NK-92 treated with Interleukin-12 subunit alpha and Interleukin-12 subunit beta, amount 100 ng/mL, for 24 hours (cell line): ENCODE measurements at regions not wholly inside any gene's neighbourhood (a gene's known extent, or its start where the extent isn't known, plus 50 kb on each side); places are given as distances from the start of the nearest gene placed in this dataset.

Source experiments
- DNase-seq: peaks from one replicate; lab custom pipeline; 2025; lab: John Stamatoyannopoulos, UW

GRCh38 chr5:50964746-50965653, 298.6 kb downstream of the PARP8 start:
- no peak for DNase-seq

- no peak for DNase-seq
Measured at GRCh38 chr5:50965654-50966375, 299.4 kb downstream of the PARP8 start.

DNA sequence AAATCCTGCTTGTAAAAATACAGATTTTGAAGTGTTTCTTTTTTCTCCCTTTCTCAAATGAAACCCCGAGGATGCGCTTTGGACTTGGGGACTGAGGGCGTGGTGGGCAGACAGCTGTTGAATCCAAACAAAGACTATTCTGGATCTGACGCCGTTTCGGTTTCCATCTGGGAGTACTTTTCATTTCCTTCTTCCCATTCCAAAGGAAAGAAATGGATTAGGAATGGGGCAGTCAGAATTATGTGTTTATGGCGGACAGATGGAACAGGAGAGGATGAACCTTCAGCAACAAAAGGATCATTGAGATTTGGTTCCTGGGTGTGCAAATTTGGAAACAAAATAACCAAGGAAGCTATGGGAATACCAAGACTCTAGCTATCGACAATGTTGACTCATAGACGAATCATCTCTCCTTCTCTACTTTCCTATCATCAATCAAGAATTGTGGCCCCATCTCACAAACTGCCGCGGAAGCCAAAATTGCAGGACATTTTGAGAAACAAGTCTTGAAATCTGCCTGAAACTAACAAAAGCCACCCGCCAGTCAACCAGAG, 300.6 kb downstream of the PARP8 start:
- no peak for DNase-seq

DNA sequence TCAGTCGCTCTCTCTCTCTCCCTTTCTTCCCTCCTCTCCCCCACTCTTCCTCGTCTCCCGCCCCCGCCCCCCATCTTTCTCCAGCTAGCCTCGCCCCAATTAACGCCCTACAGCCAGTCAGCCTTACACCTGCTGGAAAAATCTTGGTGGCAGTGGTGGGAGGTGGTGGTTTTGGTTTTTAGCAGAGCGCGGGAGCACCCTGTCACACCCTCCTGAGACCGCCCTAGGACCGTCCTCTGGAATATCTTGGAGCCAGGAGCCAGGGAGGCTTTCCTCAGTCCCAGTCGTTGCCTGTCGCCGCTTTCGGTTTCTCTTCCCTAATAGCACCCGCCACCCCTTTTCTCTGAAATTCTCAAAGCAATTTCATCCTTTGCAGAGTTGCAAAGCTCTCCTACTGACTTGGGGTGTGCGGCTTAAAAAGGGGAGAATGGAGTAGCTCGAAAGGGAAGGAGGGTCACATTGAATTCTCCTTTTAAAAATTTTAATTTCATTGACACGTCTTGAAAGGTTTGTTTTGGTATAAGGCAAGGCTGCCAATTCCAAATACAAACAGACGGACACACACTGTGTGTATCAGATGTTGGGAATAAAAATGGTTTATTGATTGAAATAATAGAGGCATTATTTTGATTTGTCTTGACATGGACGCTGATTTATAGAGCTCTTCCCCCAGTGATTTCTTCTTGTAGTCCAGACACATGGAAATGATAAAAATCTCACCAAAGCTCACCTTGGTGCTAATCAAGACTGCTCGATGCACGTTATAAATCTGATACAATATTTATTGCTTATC, 301.3 kb downstream of the PARP8 start:
- no peak for DNase-seq

DNA sequence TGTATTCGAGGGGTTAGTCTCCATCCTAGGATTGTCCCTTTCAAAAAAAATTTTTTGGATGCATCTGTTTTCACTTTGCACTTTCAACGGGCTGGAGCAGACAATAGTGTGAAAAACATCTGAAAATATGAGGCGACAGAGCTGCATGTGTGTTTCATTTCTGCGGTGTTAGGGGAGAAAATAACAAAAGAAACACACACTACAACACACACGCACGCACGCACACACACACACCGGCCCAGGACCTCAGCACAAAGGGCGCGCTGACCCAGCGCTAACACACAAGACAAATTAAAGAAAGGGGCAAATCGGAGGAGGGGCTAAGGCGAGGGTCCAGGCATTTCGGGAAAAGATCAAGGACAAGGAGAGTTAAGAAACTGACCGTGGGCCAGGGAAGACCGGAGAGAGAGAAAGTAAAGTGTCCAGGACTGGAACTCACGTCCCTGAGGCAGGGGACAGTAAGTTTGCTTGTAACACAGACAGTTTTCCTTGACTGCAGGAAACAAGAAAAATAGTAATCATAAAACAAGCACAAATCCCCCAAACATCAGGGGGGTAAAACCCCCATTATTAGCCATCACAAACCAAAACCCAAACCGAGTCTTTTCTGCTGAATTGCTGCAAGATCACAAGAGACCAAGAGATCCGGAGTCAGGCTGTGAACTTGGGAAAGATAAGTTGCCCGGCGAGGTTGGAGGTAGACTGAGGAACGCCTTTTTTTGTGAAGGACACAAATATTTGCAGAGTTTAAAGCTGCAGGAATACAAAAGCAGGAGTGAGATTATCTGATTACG, 302.1 kb downstream of the PARP8 start:
- no peak for DNase-seq

GRCh38 chr5:50969151-50970031, 303.0 kb downstream of the PARP8 start:
- no peak for DNase-seq

- no peak for DNase-seq
Measured at GRCh38 chr5:50975840-50976239, 309.4 kb downstream of the PARP8 start.

- no peak for DNase-seq
Measured at GRCh38 chr5:50978924-50979323, 312.5 kb downstream of the PARP8 start.

GRCh38 chr5:50984640-50985039, 318.2 kb downstream of the PARP8 start:
- no peak for DNase-seq

GRCh38 chr5:50990296-50990924, 324.0 kb downstream of the PARP8 start:
- no peak for DNase-seq

- DNase-seq: no peak
Measured at GRCh38 chr5:50995285-50995942, 329.0 kb downstream of the PARP8 start.

DNA sequence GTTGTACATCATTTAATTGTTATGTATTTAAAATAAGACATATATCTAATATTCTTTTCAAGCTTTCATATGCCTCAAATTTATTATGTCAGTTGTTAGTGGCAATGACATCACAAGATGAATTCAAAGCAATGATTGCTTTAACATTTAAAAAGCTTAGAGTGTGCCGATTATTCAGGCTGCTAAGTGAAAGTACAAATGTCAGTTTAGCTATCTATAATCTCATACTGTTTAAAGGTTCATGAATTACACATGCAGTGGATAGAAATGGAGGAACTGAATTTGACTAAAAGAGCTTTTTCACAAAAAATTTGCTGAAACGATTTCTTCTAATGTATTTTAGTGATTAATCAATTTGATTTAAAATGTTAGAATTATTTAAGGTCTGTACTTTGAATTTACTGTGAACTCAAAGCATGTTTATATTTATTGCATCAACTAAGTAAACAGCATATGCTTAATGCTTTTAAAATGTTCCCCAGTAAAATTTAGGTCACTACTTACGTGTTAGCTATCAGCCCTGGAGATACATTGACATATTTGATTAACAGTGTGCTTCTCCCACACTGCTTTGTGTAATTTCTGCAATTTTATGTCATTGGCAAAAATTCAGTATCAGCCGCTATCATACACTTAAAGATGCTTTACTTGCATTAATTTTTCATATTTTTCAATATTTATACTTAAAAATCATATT, 334.9 kb downstream of the PARP8 start:
- DNase-seq: no peak

DNA sequence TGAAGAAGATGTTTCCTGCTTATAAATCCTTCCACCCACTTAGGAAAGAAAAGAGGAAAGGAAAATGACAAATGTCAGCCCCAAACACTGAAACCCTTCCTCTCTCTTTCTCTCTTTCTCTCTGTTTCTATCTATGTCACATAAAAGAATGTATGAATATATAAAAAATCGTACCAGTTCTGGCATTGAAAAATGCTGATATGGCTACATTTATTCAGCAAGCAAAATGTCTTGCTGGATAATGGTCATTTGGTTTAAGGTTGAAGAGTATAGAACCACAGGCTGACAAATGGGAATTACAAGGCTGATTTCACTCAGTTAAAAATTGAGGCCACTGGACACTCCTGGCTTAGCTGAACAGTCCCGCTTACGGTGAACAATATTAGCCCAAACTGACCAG, 335.9 kb downstream of the PARP8 start:
- DNase-seq: no peak

DNA sequence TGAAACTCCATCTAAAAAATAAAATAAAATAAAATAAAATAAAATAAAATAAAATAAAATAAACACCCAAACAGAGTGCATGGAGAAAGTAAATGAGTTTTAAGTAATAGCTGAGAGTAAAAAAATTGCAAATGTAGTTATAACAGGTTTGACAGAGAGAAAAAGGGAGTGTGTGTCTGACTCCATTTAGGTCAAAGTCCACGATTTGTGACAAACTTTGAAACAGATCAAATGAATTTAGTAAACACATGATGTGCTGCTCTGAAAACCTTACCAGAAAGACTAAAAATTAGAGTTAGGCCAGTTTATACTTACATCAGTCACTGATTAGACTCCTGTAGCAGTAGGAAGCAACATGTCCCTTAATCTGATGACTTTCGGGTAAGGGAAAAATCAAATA, 346.6 kb downstream of the PARP8 start:
- DNase-seq: no peak

GRCh38 chr5:51018423-51018822, 352.0 kb downstream of the PARP8 start:
- no peak for DNase-seq

DNA sequence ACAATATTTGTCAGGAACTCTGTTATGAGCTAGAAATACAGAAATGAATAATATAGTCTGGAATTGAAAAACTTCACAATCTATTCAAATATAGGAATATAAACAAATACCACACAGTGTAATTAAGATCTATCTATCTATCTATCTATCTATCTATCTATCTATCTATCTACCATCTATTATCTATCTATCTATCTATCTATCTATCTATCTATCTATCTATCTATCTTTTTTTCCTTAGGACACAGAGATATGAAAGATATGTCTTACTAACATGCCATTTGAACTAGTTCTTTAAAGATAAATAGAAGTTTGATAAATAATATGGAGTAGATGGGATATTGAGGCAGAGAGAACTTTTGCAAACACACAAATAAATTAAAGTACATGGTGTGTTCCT, 357.8 kb downstream of the PARP8 start:
- DNase-seq: no peak

DNA sequence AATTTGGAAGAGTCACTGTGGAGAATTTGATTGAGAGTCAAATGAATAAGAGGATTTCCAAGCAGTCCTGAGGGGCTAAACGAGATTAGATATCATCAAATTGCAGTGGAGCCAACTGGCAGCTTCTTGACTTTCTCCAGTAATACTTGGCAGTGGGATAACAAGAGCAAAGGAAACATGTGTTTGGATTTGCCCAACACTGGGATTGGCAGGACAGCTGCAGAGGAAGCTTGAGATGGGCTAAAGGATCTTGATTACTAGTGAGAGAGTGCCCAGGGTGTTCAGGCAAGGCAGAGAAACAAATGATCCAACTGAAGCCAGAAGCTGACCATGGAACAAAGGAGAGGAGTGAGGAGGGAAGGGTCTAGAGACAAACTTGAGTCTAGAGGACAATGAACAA, 356.0 kb upstream of the ISL1 start:
- no peak for DNase-seq

DNA sequence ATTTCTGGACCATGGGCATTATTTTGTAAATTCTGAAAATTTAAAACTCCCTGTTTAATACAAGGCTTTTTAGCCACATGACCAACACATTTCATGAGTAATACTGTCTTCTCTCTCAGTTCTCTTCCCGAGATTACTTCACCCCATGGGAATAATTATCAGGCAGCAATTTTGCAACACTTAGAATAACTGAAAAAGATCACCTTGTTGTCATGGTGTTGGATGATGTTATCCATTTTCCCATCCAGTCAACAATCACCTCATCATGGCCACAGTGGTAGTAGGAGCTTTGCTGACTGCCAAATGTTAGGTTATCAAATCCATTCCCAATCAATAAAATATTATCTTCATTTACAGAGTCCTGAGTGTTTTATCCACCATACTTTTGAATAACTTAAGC, 354.9 kb upstream of the ISL1 start:
- DNase-seq: no peak

GRCh38 chr5:51033215-51033614, 350.0 kb upstream of the ISL1 start:
- no peak for DNase-seq
